ENCODE measurements at regions not wholly inside any gene's neighbourhood (a gene's known extent, or its start where the extent isn't known, plus 50 kb on each side); places are given as distances from the start of the nearest gene placed in this dataset.

DNA sequence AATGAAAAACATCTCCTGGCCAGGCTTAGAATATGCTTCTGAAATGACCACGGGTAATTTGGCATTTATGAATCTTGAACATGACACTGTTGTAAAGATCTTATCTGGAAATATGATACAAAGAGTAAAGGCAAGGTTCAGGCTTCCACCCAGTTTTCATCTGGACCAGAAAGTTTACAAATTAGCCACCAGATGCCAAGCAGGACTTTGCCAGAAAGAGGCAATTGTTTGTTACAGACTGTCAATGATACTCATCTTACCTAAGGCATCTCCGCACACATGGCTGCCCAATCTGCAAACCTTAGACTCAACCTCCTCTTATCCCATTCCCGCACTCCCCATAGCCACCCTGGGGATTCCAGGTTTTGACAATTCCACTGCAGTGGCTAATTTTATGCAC, 795.3 kb downstream of the TYW1 start:
- H3K4me3 ChIP-seq (ENCODE audit: low read depth, low read length), result no peak overlapping the region
- H3K36me3 ChIP-seq (replicated peaks), result no peaks in the 10 kb centered on the region
- TF ChIP-seq, protein P1, sequence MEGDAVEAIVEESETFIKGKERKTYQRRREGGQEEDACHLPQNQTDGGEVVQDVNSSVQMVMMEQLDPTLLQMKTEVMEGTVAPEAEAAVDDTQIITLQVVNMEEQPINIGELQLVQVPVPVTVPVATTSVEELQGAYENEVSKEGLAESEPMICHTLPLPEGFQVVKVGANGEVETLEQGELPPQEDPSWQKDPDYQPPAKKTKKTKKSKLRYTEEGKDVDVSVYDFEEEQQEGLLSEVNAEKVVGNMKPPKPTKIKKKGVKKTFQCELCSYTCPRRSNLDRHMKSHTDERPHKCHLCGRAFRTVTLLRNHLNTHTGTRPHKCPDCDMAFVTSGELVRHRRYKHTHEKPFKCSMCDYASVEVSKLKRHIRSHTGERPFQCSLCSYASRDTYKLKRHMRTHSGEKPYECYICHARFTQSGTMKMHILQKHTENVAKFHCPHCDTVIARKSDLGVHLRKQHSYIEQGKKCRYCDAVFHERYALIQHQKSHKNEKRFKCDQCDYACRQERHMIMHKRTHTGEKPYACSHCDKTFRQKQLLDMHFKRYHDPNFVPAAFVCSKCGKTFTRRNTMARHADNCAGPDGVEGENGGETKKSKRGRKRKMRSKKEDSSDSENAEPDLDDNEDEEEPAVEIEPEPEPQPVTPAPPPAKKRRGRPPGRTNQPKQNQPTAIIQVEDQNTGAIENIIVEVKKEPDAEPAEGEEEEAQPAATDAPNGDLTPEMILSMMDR (IDR thresholded peaks at IDR 0.05; ENCODE audit: low read depth, low read length, missing control alignments), result no peak
- no peaks in the 10 kb centered on the region for H3K27me3 ChIP-seq (replicated peaks)
- H3K27ac ChIP-seq, result no peak overlapping the region
- no peak for DNase-seq
- in situ Hi-C loops (cut with HindIII; ENCODE audit: low pct_ligation_motif_present, low sequenced_read_pairs), result no loop called here

DNA sequence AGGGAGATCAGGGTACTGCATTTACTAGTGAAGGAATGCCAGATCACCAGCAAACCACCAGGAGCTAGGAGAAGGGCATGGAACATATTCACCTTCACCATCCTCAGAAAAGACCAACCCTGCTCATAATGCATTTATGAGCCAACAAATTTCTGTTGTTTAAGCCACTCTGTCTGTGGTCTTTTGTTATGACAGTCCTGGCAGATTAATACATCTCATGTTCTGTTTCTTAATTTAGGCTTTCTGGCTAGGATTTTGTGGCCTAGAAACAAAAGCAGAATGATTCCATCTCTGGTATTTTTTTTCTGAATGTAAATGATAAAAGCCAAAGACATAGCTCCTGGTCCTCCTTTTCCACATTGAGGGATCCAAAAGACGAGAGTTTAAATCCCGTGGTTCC, 797.9 kb downstream of the TYW1 start:
- Histone ChIP-seq H3K27me3 (replicated peaks) (no peaks in the 10 kb centered on the region), H3K27ac (no peak overlapping the region), H3K4me3 (ENCODE audit: low read depth, low read length) (no peak overlapping the region), H3K36me3 (replicated peaks) (no peaks in the 10 kb centered on the region)
- in situ Hi-C loops (cut with HindIII; ENCODE audit: low pct_ligation_motif_present, low sequenced_read_pairs), result no loop called here
- TF ChIP-seq, protein P1 (IDR thresholded peaks at IDR 0.05; ENCODE audit: low read depth, low read length, missing control alignments), result no peak
- no peak for DNase-seq

DNA sequence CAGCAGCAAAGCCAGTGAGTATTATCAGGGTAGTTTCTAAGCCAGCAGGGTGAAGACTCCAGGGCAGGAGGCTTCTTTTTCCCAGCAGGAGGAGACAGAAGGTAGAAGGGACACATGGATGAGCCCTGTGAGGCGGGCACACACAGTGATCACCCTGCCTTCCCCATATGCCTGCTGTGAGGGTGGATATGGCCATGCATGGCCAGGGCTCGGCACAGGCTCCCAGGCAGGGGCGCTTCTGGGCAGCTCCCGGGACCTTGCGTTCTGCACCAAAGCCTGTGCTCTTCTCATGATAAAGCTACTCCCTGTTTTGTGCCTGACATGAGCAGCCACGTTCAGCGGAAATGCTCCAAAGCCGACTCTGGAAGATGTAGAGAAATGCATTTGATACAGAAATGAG, 807.2 kb downstream of the TYW1 start:
- H3K4me3 ChIP-seq (ENCODE audit: low read depth, low read length), result no peak overlapping the region
- TF ChIP-seq, protein P1 (IDR thresholded peaks at IDR 0.05; ENCODE audit: low read depth, low read length, missing control alignments), result no peak
- no peaks in the 10 kb centered on the region for H3K27me3 ChIP-seq (replicated peaks)
- H3K36me3 ChIP-seq (replicated peaks), result no peaks in the 10 kb centered on the region
- no peak for DNase-seq
- no peak overlapping the region for H3K27ac ChIP-seq
- in situ Hi-C loops (cut with HindIII; ENCODE audit: low pct_ligation_motif_present, low sequenced_read_pairs), result no loop called here

DNA sequence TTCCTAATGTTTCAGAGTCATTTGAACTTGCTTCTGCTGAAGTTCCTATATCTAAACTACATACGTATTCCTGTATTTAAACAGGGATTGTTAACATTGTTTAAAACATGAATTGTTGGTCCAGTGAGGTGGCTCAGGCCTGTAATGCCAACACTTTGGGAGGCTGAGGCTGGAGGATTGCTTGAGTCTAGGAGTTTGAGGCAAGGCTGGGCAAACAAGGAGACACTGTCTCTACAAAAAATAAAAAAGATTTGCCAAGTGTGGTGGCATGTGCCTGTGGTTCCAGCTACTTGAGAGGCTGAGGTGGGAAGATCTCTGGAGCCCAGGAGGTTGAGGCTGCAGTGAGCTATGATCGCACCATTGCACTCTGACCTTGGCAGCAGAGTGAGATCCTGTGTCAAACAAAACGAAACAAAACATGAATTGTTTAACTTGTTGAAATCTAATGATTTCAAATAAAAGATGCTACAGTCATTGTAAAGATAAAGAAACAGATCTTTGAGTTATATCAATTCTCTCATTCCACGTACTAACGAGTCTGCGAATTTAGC, 809.4 kb downstream of the TYW1 start:
- Histone ChIP-seq H3K27me3 (replicated peaks) (no peaks in the 10 kb centered on the region), H3K36me3 (replicated peaks) (no peaks in the 10 kb centered on the region), H3K27ac (no peak overlapping the region), H3K4me3 (ENCODE audit: low read depth, low read length) (no peak overlapping the region)
- TF ChIP-seq, protein P1 (IDR thresholded peaks at IDR 0.05; ENCODE audit: low read depth, low read length, missing control alignments), result no peak
- no peak for DNase-seq
- in situ Hi-C loops (cut with HindIII; ENCODE audit: low pct_ligation_motif_present, low sequenced_read_pairs), result no loop called here

DNA sequence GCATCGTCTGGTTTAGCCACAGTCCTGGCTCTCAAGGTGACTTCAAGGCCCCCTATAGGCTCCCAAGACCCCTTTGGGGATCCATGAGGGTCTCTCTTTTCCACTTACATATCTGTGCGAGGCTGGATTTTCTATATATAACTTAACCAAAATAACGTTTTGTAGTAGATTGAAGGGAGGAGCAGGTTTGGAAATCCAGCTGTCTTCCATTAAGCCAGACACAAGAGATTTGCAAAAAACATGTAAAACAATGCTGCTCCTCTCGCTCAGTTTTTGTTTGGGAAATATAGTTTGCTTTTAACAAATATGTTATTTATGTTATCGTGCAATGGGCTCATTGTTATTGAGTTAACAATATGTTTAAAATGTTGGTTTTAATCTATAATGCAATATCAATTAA, 811.2 kb downstream of the TYW1 start:
- DNase-seq, result no peak

More for the DNA sequence above, 811.2 kb downstream of the TYW1 start:
- in situ Hi-C loops (cut with HindIII; ENCODE audit: low pct_ligation_motif_present, low sequenced_read_pairs), result no loop called here
- Histone ChIP-seq H3K27ac (no peak overlapping the region), H3K27me3 (replicated peaks) (no peaks in the 10 kb centered on the region), H3K4me3 (ENCODE audit: low read depth, low read length) (no peak overlapping the region), H3K36me3 (replicated peaks) (no peaks in the 10 kb centered on the region)
- TF ChIP-seq, protein P1 (IDR thresholded peaks at IDR 0.05; ENCODE audit: low read depth, low read length, missing control alignments), result no peak
